HG03378 (cell line): ENCODE measurements at regions not wholly inside any gene's neighbourhood (a gene's known extent, or its start where the extent isn't known, plus 50 kb on each side); places are given as distances from the start of the nearest gene placed in this dataset.

Source experiments
- ATAC-seq: cut with Tn5 transposase; IDR thresholded peaks from one replicate; pipeline ENCODE4 v1.9.1; 2021; ENCODE audit warnings: mild to moderate bottlenecking, moderate library complexity; ENCODE audit not compliant: unreplicated experiment

DNA sequence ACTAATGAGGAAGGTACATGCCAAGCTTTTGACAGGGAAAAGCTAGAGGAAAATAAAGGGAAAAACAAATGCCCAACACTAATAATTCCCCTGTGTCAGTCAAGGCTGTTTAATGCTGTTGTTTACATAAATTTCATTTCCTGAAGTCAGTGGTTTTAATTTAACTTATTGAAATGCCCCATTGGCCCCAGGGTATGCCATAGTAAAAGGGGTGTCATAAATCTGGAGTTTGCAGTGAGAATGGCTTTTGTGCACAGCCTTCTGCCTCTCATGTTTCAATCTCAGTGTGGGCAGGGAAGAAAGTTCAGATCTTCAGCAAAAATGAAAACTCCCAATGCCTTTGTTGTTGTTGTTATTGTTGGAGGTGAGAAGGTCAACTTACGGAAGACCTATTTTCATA, 550.1 kb upstream of the DCC start:
- no peak for ATAC-seq

DNA sequence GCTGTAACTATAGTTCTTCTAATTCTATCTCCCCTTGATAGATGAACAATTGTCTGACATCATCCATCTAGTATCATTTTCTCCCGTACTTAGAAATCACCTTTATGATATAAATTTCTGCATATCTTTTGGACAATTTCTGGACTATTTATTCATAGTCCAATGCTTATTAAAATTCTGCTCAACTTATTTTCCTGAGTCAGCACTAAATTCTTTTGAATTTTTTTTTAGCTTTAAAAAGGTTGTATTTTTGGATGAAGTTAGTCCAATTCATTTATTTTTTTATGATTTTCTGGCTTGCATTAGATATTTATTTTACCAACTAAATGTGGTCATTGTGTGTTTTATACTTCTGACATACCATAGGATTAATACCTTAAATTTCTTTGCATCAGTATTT, 538.5 kb upstream of the DCC start:
- no peak for ATAC-seq

DNA sequence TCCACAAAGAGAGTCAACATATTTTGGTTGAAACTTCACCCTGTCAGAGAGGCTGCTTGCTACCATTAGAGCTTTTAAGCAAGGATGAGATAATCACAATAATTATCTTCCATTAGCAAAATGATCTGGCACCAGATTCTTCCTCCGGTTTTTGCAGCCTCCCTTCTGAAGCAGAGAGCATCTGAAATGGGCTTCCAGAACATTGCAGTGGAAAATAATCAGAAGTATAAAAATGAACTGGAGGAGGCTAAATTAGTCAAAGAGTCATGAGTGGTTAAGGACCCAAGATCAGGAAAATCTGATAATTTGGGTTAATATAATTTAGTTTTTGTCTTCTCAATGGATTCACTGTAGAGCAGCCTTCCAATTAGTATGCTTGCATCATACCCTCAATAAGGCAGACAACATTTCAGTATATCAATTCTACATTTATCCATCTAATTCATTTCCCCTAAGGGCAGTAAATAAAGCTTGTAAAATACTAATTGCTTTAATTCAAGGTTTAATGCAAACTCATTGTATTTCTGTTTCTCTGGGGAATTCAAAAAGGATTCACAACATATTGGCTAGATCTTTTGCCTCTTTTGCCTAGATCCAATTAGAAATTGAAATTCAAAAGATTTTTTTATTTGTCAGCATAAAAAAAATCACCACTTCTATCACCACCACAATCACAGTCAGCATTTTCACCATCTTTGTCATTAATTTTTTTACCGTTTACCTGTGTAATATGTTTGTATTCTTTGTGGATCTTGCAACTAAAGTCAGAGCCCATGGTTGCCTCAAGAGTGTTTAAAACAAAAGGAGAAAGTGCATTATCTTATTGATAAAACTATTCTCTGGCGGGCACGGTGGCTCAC, 537.2 kb upstream of the DCC start:
- no peak for ATAC-seq

DNA sequence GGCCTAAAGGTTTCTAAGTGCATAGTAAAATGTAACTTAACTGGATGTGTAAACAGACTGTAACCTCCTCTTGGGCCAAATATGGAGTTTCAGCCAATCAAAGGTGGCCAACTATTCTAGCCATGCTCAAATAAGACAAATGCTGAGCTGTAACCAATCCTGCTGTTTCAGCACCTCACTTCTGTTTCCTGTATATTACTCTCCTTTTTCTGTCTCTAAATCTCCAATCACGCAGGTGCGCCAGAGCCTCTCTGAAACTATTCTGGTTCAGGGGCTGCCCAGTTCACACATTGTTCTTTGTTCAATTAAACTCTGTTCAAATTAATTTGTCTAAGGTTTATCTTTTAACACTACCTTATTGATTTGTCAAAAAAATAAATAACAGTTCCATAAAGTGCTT, 532.7 kb upstream of the DCC start:
- no peak for ATAC-seq

DNA sequence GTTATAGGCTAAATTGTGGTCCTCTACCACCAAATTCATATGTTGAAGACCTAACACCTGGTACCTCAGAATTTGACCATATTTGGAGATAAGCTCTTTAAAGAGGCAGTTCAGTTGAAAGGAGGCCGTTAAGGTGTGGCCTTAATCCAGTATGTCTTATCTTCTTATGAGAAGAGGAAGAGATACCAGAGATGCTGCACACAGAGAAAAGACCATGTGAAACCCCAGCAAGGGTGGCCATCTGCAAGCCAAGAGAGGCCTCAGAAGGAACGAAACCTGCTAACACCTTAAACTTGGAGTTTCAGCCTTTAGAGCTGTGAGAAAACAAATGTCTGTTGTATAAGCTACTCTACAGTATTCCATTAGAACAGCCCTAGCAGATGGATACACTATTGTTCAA, 528.1 kb upstream of the DCC start:
- no peak for ATAC-seq

DNA sequence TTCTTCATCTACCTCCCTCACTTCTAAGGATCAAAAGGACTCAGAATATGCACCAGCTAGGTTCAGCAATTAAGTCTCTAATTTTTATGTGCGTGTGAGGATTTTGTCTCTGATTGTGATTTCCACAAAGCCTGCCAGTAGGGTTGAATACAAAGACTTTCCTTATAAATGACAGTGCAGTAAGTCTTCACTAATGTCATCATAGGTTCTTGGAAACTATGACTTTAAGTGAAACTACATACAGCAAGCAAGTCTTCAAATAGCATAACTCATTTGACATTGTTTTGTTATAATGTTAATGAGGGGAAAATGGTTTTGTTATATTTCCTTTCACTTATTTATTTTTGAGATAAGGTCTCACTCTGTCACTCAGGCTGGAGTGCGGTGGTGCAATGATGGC, 526.3 kb upstream of the DCC start:
- ATAC-seq: no peak

DNA sequence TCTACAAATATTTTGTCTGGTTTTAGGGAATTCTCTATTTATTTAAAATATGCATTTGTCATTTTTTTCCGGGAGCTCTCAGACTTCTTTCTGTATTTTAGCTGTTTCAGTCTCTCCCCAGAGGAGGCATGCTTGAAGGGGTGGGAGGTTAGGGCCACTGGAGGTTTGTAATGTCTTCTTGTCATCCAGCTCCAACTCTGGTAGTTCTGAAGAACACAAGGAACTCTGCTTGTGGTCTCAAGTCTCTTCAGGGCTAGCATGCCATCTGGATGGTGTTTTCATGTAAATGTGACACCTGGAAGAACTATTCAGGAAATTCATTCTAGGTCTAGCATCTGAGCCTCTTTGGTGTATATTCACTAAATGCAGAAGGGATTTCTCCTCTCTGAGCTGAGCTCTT, 518.4 kb upstream of the DCC start:
- no peak for ATAC-seq

DNA sequence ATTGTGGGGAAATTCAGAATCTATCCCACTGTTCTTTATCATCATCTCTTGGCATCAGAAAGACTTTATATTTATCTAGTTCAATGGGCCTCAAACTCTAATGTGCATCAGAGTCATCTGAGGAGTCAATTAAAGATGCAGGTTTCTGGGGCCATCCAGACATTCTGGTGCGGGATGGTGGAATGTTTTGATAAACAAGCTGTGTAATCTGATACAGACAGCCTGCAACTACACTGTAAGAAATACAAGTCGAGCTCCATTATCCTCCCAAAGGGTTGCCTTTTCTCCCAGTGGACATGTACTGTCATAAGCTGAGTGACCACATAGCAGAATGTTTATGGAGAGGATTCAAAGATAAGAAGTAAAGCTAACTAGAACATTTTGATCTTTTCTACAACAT, 515.3 kb upstream of the DCC start:
- ATAC-seq: no peak

DNA sequence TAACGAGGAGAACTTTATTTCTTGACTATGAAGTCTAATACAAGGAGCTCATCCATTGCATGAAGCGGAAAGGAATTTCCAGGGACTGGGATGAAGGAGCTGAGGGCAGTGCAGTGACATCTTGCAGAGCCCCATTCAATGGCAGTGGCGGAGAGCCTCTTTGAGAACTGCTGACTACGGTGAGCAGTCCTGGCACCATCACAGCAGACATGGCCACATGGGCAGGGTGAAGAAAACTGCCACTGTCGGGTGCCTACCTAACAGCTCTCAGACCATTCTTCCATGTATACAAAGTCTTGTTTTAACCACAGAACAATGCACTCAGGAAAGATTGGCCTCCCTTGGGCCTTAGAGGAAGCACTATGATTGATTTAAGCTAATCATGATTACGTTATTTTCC, 506.1 kb upstream of the DCC start:
- ATAC-seq: no peak

DNA sequence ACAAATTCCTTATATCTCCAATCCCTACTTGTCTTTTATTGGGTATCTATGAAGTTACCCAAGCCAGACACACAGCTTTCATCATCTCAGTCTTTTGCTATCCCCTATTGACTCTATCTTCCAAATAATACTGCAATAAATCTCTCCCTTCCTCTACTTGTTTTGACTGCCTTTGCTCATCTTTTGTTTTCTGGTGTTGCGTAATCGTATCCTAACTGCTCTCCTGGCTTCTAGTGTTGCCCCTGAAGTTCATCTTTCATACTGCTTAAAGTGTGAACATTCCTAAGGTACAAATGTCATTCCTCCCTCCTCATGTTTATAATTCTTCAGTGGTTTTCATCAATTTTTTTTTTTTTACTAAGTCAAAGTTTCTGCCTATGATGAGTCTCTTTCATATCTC, 491.3 kb upstream of the DCC start:
- no peak for ATAC-seq

DNA sequence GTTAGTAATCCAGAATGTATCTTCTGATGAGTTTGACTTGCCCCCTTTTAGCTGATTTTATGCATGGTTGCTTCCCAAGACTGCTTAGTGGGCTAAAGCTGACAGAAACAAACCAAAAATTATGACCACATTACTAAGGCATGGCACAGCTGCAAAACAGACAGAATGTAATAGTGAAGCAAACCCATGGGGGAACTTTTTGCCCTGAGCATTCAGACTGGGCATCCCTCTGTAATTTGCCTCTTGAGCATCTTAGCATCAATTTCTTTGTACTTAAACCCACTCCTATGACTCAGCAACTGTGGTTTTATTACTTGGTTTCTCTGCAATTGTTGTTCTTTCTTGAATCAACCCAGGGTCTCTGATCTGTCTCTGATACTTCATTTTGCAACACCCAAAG, 487.3 kb upstream of the DCC start:
- ATAC-seq: no peak

DNA sequence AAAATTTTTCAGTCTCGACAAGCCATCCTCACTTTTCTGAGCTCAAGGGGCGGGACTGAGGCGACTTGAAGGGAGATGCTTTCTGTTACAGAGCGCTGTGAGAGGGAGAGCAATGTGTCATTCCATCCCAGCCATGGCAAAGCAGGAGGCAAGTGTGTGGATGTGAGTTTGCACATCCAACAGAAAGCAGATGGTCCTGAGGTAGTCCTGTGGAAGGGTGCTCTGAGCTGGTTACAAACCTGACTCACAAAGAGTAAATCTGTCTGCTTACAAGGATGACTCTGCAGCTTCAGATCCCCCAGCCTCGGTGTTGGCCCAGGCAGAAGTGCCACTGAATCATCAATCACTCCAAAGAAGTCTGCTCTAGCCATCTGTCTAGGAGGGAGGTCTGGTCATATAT, 482.0 kb upstream of the DCC start:
- no peak for ATAC-seq

DNA sequence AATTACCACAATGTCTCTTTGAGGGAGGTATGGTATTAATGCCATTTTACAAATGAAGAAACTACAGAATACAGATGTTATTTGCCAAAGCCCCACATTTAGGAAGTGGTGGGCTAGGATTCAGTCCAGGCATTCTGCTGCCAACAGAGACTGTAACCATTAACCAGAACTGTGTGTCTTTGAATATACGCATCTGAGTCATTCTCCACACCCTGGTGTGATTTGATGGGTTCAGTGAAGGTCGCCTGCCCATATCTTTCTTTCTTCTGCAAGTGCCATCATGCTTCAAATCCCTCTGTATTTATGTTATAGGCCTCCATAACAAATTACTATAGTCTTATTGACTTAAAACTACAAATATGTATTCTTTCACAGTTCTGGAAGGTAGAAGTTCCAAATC, 479.0 kb upstream of the DCC start:
- no peak for ATAC-seq

DNA sequence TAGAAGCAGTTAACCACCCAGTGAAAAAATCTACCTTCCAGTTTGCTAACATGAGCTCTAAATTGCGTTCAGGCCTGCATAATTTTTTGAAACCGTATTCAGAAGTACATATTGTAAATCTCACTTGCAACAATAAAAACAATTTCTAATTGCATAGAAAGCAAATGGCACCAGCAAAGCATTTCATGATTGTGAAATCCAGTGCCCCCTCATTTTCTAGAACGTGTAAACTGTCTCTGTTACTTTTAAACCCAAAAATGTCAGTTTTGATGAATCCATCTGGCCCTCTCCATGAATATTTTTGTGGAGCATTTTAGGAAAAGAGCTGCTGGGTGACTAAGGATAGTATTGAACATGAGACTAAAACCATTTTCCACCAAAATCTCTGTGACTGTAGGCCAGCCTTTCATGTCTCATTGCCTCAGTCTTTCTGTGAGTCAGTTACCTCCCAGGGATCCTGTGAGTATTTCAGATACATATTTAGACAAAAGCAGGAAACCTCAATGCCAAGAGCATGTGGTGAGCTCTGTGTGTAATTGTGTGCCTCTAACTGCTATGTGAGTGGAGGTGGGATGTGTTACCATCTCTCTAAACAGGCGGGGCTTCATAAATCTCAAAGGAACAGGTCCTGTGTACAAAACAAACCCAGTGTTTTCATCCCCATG, 477.8 kb upstream of the DCC start:
- ATAC-seq: no peak

DNA sequence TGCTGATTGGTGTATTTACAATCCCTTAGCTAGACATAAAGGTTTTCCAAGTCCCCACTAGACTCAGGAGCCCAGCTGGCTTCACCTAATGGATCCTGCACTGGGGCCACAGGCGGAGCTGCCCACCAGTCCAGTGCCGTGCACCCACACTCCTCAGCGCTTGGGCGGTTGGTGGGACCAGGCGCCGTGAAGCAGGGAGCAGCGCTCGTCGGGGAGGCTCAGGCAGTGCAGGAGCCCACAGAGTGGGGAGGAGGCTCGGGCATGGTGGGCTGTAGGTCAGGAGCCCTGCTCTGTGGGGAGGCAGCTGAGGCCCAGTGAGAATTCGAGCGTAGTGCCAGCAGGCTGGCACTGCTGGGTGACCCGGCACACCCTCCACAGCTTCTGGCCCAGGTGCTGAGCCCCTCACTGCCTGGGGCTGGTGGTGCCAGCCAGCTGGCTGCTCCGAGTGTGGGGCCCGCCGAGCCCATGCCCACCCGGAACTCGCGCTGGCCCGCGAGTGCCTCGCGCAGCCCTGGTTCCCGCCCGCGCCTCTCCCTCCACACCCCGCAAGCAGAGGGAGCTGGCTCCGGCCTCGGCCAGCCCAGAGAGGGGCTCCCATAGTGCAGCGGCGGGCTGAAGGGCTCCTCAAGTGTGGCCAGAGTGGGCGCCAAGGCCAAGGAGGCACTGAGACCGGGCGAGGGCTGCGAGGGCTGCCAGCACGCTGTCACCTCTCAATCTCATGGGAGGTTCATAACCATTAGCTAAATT, 475.6 kb upstream of the DCC start:
- ATAC-seq: no peak

DNA sequence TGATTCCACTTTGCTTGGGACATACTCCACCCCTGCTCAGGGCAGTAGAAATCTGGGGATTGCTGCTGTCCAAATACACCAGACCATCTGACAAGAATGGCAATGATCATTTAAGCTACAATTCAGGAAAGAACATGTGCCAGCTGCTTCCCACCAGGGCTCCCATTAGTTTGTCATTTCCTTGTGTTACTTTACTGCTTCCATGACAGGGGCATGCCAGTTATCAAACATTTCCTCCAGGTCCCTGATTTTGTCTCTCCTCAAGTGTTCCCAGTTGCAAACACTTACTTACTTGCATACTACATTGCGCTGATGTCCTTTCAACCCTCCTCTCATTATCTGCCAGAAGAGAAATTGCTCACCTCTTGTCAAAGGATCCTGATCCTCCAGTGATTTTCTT, 474.5 kb upstream of the DCC start:
- no peak for ATAC-seq

DNA sequence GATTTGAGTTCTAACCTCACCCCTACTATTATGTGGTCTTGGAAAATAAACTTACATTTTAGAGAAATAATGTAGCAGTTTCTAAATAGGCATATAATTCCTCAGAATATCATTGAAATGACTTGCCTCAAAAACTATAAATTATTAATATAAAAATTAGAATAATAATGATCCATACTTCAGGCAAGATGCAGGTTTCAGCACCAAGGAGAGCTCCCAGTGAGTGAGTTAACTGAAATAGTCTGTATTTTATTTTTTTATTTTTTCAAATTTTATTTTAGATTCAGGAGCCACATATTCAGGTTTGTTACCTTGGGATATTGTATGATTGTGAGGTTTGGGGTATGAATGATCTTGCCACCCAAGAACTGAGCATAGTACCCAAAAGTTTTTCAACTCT, 472.2 kb upstream of the DCC start:
- no peak for ATAC-seq

DNA sequence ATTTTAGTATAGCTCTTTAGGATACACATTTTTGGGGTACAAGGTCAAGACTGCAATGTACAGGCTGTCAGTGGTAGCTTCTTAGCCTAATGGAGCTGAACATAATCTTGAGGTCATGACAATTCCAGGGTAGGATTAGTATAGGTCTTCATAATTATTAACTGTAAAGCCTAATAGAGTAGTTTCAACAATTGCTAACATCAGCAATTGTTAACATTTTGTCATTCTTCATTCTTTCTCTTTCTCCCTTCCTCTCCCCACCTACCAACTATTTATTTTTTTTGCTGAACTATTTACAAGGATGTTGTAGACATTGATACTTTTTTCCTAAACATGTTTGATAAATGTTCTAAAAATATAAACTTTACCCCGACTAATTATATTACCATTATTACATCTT, 461.3 kb upstream of the DCC start:
- no peak for ATAC-seq

DNA sequence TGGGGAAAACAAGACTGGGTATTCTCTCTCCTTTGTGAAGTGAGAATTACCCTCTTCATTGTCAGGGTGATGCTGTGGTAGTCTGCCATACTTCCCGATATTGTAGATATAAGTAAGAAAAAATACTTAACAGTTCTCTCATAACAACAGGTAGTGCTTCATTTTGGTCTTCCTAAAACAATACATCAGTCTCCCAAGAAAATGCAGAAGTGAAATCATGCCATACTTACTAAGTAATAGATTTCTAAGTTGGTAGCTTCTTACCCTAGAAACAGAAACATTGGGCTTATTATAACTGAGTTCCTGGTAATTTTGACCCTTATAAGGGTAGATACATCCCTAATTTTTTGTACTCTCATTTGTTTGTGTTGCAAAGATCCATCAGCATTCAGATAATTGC, 460.7 kb upstream of the DCC start:
- ATAC-seq: no peak

DNA sequence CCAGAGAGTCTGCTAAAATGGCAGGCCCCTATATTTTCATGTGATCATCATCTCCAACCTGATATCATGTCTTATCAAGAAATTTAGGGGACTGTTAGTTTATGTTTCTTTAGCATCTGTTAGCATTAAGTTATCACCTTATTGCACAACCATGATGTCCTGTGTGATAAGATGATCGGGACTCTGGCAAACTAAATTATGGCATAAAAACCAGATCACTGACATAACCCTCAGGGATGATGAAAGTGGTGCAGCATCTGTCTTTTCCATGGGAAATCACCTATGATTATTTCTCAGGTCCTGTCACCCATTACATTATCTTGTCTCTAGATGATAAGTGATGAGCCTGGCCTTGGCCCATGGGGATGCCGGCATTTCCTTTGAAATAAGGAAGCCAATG, 458.6 kb upstream of the DCC start:
- ATAC-seq: no peak

DNA sequence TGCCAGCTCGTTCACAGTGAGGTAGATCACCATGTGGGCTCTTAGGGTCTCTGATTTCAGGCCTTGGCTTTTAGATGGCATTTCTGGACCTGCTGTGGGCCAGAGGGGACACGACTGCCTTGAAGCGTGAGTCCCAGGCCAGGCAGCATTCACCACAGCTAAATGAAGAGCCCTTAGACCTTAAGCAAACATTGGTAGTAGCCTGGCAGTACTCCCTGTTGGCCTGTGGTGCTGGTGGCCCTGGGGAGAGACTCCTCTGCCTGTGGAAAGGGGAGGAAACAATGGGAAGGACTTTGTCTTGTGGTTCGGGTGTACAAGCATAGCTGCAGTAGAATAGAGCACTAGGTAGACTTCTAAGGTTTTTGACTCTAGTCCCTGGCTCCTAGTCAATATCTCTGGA, 456.0 kb upstream of the DCC start:
- no peak for ATAC-seq

DNA sequence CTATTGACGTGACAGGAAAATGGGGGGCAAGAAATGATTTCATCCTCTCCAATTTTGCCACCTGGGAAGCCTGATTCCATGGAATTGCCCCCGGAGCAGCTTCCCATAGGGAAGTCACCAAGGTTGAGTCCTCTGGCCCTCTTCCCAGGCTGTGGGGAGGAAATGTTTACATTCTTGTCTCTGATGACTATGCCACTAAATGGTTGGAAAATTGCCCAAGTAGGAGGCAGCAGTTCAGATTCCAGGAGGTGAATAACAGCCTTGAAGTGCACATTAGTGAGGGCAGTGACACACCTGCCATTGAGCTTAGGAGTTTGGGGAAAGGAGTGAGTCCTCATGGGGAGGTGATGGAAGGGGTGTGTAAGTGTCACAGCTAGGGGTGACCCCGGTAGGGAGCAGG, 449.2 kb upstream of the DCC start:
- no peak for ATAC-seq
